ENCODE measurements at regions not wholly inside any gene's neighbourhood (a gene's known extent, or its start where the extent isn't known, plus 50 kb on each side); places are given as distances from the start of the nearest gene placed in this dataset.
A peak's percentile ranks its signal among the peaks of the same experiment; 100 is the strongest.

DNA sequence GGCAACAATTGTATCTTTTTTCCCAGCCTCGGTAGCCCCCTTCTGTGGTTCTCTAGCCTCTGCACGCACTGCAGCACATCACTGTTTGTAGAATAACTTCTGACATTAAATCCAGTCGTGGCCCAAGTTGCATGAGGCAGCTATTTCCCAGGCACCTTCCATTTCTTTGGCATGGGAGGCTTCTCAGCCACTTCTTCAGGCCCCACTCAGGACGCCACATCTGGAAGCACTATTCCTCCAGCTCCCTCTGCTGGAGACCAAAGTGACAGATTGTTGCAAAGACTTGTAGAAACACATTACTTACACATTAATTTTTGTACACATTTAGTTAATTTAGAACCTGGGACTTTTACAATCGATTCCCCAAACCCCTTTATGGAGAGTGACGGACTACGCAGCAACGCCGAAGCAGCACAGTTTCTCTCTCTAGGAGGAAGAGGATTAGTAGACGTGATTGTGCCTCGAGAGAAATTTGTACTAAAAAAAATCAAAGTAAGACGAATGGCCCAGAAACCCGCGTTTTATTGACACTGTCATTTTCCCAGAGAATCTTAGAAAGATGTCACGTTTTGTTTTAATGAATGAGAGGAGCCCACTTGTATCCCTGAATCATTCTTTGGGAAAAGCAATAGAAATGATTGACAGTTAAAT is 57.8 kb upstream of the RGPD5 start:
- WGBS (ENCODE audit: insufficient coverage) = 67% methylated on average over 15 of the region's 15 CpGs
- Mint-ChIP-seq H3K9me3 (no peaks in the 10 kb centered on the region), H3K27ac (no peak overlapping the region), H3K4me1 (no peaks in the 10 kb centered on the region), H3K27me3 (ENCODE audit: low read depth in 2 of 2) (peaks cover 4 to 11% of the 10 kb centered on the region in 2 donors), H3K4me3 (no peak overlapping the region), H3K36me3 (no peaks in the 10 kb centered on the region)
- Histone ChIP-seq H3K4me3 (ENCODE audit: low read length) (no peak overlapping the region), H3K27ac (ENCODE audit: low read length) (no peak overlapping the region), H3K36me3 (ENCODE audit: control insufficient read depth, insufficient read depth, low read length) (no peaks in the 10 kb centered on the region), H3K27me3 (ENCODE audit: control insufficient read depth, insufficient read depth, low read length) (no peaks in the 10 kb centered on the region), H3K9me3 (ENCODE audit: control insufficient read depth, insufficient read depth, low read length) (no peaks in the 10 kb centered on the region), H3K4me1 (ENCODE audit: control insufficient read depth, insufficient read depth, low read length) (no peaks in the 10 kb centered on the region)
- peak in 1 of 2 donors; percentile 25 for DNase-seq
- intact Hi-C loops (cut with micrococcal nuclease) = no loop called here
- no peak for ATAC-seq
- TF ChIP-seq CTCF (IDR thresholded peaks at IDR 0.05) = no peak
